SH-SY5Y (cell line): ENCODE measurements at regions not wholly inside any gene's neighbourhood (a gene's known extent, or its start where the extent isn't known, plus 50 kb on each side); places are given as distances from the start of the nearest gene placed in this dataset.

Source experiments
- GATA2 ChIP-seq: IDR thresholded peaks from 2 replicates; pipeline ENCODE4 v1.6.1; 2011; ENCODE audit warnings: mild to moderate bottlenecking, low read depth, low read length
- GATA3 ChIP-seq: IDR thresholded peaks from 2 replicates; pipeline ENCODE4 v1.6.1; 2011; ENCODE audit warnings: low read depth, mild to moderate bottlenecking, low read length, moderate library complexity

- no peak for TF ChIP-seq GATA3
- TF ChIP-seq GATA2, result no peak
Observed at GRCh38 chr15:29550834-29551465, 271.3 kb downstream of the TJP1 start.

GRCh38 chr15:29548006-29548405, 274.3 kb downstream of the TJP1 start:
- TF ChIP-seq GATA2 (no peak), GATA3 (no peak)

- TF ChIP-seq GATA3, result no peak
- no peak for TF ChIP-seq GATA2
Observed at GRCh38 chr15:29544513-29545128, 275.0 kb upstream of the NSMCE3 start.

GRCh38 chr15:29542994-29543393, 273.4 kb upstream of the NSMCE3 start:
- no peak for TF ChIP-seq GATA2
- TF ChIP-seq GATA3, result no peak

GRCh38 chr15:29541309-29541708, 271.7 kb upstream of the NSMCE3 start:
- TF ChIP-seq GATA3 (no peak), GATA2 (no peak)

GRCh38 chr15:29540479-29540878, 270.9 kb upstream of the NSMCE3 start:
- TF ChIP-seq GATA3 (no peak), GATA2 (no peak)

GRCh38 chr15:29539736-29540135, 270.1 kb upstream of the NSMCE3 start:
- TF ChIP-seq GATA3 (no peak), GATA2 (no peak)

GRCh38 chr15:29538044-29538443, 268.4 kb upstream of the NSMCE3 start:
- TF ChIP-seq GATA3 (no peak), GATA2 (no peak)

GRCh38 chr15:29535952-29536351, 266.3 kb upstream of the NSMCE3 start:
- no peak for TF ChIP-seq GATA3
- TF ChIP-seq GATA2, result no peak

- TF ChIP-seq GATA3 (no peak), GATA2 (no peak)
Observed at GRCh38 chr15:29534378-29534777, 264.8 kb upstream of the NSMCE3 start.

- TF ChIP-seq GATA2 (no peak), GATA3 (no peak)
Observed at GRCh38 chr15:29533647-29534046, 264.0 kb upstream of the NSMCE3 start.

- TF ChIP-seq GATA3 (no peak), GATA2 (no peak)
Observed at GRCh38 chr15:29532296-29532695, 262.7 kb upstream of the NSMCE3 start.

- TF ChIP-seq GATA2 (no peak), GATA3 (no peak)
Observed at GRCh38 chr15:29530966-29531365, 261.3 kb upstream of the NSMCE3 start.

- TF ChIP-seq GATA2, result no peak
Observed at GRCh38 chr15:29529043-29529442, 259.4 kb upstream of the NSMCE3 start.

- TF ChIP-seq GATA2 (no peak), GATA3 (no peak)
Observed at GRCh38 chr15:29528276-29528675, 258.7 kb upstream of the NSMCE3 start.
